ENCODE measurements at regions not wholly inside any gene's neighbourhood (a gene's known extent, or its start where the extent isn't known, plus 50 kb on each side); places are given as distances from the start of the nearest gene placed in this dataset.

DNA sequence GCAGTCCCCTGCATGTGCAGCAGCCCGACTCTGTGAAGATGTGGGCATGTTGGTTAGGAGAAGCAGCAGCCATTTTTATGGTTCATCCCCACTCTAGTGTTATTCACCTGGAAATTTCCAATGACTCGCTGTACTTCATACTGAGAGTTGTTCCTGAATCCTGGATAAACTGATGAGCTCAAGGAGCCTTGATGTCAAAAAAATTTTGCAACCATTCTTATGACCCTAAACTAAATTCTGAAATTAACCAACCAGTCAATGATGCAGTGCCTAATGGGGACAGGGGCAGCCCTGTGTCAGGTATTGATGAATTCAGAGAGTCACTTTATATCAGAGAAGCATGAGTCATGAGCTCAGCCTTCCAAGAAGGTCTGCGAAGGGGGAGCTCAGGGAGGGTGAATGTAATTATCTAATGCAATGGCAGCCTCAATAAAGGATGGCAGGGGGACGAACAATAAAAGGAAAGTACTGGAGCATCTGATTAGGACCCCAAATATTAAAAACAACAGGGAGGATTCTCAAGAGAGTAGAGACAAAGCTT is 108.4 kb upstream of the VEPH1 start:
- TF ChIP-seq POLR2A (IDR thresholded peaks at IDR 0.05) = no peak
- TF ChIP-seq, protein P1, sequence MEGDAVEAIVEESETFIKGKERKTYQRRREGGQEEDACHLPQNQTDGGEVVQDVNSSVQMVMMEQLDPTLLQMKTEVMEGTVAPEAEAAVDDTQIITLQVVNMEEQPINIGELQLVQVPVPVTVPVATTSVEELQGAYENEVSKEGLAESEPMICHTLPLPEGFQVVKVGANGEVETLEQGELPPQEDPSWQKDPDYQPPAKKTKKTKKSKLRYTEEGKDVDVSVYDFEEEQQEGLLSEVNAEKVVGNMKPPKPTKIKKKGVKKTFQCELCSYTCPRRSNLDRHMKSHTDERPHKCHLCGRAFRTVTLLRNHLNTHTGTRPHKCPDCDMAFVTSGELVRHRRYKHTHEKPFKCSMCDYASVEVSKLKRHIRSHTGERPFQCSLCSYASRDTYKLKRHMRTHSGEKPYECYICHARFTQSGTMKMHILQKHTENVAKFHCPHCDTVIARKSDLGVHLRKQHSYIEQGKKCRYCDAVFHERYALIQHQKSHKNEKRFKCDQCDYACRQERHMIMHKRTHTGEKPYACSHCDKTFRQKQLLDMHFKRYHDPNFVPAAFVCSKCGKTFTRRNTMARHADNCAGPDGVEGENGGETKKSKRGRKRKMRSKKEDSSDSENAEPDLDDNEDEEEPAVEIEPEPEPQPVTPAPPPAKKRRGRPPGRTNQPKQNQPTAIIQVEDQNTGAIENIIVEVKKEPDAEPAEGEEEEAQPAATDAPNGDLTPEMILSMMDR (IDR thresholded peaks at IDR 0.05) = no peak
- DNase-seq = no peak
- Histone ChIP-seq H3K4me1 (no peaks in the 10 kb centered on the region), H3K4me3 (no peak overlapping the region), H3K36me3 (ENCODE audit: low read depth, missing control alignments) (no peaks in the 10 kb centered on the region), H3K9me3 (no peaks in the 10 kb centered on the region), H3K27ac (no peak overlapping the region), H3K27me3 (no peaks in the 10 kb centered on the region)
- 92 to 94% methylated on average over 4 of the region's 4 CpGs for WGBS, 2 donors
- intact Hi-C loops (cut with DNase I; ENCODE audit: low total_unique reads) = loop anchor here (10.0 kb wide), 1 partner anchor 823 kb away; no protein-coding TSS in a partner anchor

DNA sequence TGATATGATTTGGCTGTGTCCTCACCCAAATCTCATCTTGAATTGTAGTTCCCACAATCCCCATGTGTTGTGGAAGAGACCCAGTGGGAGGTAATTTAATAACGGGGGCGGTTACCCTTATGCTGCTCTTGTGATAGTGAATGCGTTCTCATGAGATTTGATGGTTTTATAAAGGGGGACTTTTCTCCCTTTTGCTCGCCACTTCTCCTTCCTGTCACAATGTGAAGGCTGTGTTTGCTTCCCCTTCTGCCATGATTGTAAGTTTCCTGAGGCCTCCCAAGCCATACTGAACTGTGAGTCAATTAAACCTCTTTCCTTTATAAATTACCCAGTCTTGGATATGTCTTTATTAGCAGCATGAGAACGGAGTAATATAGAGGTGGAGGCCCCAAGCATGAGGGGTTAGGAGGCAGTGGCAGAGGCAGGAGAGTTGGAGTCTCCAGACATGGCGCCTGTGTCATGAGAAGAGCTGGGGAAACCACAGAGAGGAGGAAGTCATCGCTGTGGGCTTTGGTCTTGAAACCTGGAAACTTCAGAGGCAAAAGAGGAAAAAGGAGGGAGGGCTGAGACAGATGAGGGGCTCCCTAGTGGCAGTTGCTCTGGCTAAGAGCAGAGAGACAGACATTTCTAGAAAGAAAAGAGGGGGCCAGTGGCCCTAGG is 107.8 kb upstream of the VEPH1 start:
- Histone ChIP-seq H3K27me3 (no peaks in the 10 kb centered on the region), H3K4me1 (no peaks in the 10 kb centered on the region), H3K9me3 (no peaks in the 10 kb centered on the region), H3K36me3 (ENCODE audit: low read depth, missing control alignments) (no peaks in the 10 kb centered on the region), H3K27ac (no peak overlapping the region), H3K4me3 (no peak overlapping the region)
- intact Hi-C loops (cut with DNase I; ENCODE audit: low total_unique reads) = loop anchor here (10.0 kb wide), 1 partner anchor 824 kb away; no protein-coding TSS in a partner anchor
- TF ChIP-seq, protein P1 (IDR thresholded peaks at IDR 0.05) = no peak
- no peak for TF ChIP-seq POLR2A (IDR thresholded peaks at IDR 0.05)
- 89% methylated on average over 7 of the region's 7 CpGs for WGBS, 2 donors
- no peak for DNase-seq

DNA sequence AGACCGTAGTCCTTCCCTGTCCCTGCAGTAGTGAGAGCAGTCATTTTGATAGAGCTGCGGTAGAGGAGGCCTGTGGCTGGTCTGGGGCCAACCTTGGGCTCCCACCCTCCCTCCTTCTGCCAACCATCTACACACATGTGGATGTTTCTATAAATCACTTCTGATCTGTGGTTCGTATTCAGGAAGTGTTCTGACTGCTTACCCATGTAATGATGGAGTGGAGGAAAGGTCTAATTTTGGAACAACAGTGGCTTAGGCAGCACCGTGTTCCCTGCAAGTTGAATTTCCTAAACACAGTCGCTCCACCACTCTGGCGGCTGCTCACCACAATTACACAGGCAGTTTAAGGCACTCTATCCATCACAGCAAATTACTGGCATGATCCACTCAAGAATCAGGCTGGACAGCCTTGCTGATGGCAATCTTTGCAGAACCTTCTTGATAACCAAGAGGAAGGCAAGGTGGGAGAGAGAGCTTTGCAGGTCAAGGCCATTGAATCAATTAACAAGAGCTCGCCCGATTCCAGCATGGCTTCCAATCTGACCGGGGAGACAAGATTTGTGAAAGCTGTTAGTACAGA is 104.7 kb upstream of the VEPH1 start:
- TF ChIP-seq POLR2A (IDR thresholded peaks at IDR 0.05) = no peak
- TF ChIP-seq, protein P1 (IDR thresholded peaks at IDR 0.05) = no peak
- WGBS, 2 donors = 70 to 73% methylated on average over 8 to 9 of the region's 9 CpGs
- intact Hi-C loops (cut with DNase I; ENCODE audit: low total_unique reads) = no loop called here
- DNase-seq = no peak
- H3K9me3 ChIP-seq = no peaks in the 10 kb centered on the region
- H3K36me3 ChIP-seq (ENCODE audit: low read depth, missing control alignments) = no peaks in the 10 kb centered on the region
- no peak overlapping the region for H3K4me3 ChIP-seq
- H3K27ac ChIP-seq = no peak overlapping the region
- H3K4me1 ChIP-seq = no peaks in the 10 kb centered on the region
- no peaks in the 10 kb centered on the region for H3K27me3 ChIP-seq

DNA sequence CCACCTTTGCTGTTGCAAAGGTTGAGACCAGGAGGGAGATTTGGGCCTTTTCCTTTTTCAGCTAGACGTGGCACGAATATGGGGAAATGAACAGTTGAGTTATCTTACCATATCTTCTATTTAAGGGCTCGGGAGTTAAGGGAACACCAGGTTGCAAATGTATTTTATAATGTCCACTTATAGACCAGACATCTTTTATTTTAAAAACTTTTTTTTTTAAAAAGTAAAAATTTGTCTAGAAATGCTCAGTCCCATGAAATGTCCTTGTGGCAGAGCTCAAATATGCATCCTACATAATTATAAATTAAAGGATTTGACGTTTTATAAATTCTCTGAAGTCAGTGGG is 103.6 kb upstream of the VEPH1 start:
- no peak overlapping the region for H3K27ac ChIP-seq
- H3K4me3 ChIP-seq = no peak overlapping the region
- no peaks in the 10 kb centered on the region for H3K27me3 ChIP-seq
- TF ChIP-seq, protein P1 (IDR thresholded peaks at IDR 0.05) = no peak
- TF ChIP-seq POLR2A (IDR thresholded peaks at IDR 0.05) = no peak
- intact Hi-C loops (cut with DNase I; ENCODE audit: low total_unique reads) = no loop called here
- no peaks in the 10 kb centered on the region for H3K9me3 ChIP-seq
- 41 to 50% methylated on average over 4 of the region's 4 CpGs for WGBS, 2 donors
- no peaks in the 10 kb centered on the region for H3K36me3 ChIP-seq (ENCODE audit: low read depth, missing control alignments)
- no peaks in the 10 kb centered on the region for H3K4me1 ChIP-seq
- no peak for DNase-seq

Data from testis (tissue), 2 donors.